ENCODE measurements at regions not wholly inside any gene's neighbourhood (a gene's known extent, or its start where the extent isn't known, plus 50 kb on each side); places are given as distances from the start of the nearest gene placed in this dataset.

- no peak for TF ChIP-seq POLR2A (IDR thresholded peaks at IDR 0.05)
- TF ChIP-seq CTCF (IDR thresholded peaks at IDR 0.05 in 4 of 5, conservative IDR thresholded peaks at IDR 0.05 in 1 of 5): no peak
Measured at GRCh38 chr3:59319442-59319841, 269.6 kb upstream of the CFAP20DC start.

All from gastrocnemius medialis (tissue), 4 donors.